GM18502 (cell line): ENCODE measurements at regions not wholly inside any gene's neighbourhood (a gene's known extent, or its start where the extent isn't known, plus 50 kb on each side); places are given as distances from the start of the nearest gene placed in this dataset.

Experiments
- ATAC-seq: cut with Tn5 transposase; IDR thresholded peaks from one replicate; pipeline ENCODE4 v1.9.1; 2021; ENCODE audit warnings: mild to moderate bottlenecking; ENCODE audit not compliant: unreplicated experiment, poor library complexity

GRCh38 chr10:65325913-65326312, 1599.9 kb upstream of the LRRTM3 start:
- no peak for ATAC-seq

GRCh38 chr10:65328486-65328885, 1597.3 kb upstream of the LRRTM3 start:
- ATAC-seq = no peak

- ATAC-seq = no peak
Observed at GRCh38 chr10:65335311-65335710, 1590.5 kb upstream of the LRRTM3 start.

DNA sequence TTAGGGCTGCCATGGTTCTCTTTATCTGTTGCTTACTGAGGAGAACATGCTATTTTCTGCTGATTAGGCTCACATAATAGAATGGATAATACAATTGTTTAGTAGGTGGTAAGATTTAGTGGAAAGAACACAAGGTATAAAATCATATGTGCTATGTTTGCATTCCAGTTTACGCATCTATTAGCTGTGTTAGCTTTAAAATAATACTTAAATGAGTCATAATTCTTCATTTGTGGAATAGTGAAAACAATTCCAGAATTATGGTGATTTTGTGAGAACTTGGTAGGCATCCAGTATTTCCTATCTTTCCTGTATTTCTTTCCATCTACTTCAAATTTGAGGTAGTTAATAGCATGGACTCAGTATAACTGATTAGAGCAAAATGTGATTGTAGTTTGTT, 1585.5 kb upstream of the LRRTM3 start:
- no peak for ATAC-seq

- ATAC-seq = no peak
Observed at GRCh38 chr10:65341323-65341925, 1584.4 kb upstream of the LRRTM3 start.

DNA sequence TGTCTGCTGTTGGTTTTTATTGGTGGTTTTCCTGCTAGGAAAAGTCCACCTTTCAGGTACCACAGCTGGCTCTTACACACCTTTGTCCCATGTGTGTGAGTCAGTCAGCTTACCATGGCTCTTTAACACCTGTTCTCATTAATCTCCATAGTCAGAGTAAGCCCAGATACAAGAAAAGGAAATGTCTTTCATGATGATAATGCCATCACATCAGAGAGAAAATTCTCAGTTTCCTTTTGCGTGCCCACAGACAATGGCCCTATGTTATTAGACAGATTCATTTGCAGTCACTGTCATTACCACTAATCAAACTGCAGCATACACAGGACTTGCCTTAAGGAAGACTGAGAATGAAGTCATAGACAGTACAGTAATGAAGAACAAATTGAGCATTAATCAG, 1583.6 kb upstream of the LRRTM3 start:
- no peak for ATAC-seq

DNA sequence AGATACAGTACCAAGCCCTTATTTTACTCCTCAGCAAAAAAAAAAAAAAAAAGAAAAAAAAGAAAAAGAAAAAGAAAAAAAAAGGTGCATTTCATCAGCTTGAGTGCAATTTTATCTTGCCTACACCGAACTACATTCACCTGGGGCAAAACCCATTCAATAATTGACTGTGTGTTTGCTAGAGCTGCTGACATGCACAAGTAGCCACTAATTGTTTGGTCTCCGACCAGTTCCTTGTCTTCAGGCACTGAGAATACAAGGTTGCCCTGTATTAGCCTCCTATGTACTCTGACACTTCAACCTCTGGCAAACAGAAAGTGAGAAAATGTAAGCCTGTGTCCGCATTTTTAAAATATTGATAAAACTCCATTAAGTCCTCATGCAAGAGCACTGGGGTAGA, 1579.4 kb upstream of the LRRTM3 start:
- ATAC-seq = no peak

DNA sequence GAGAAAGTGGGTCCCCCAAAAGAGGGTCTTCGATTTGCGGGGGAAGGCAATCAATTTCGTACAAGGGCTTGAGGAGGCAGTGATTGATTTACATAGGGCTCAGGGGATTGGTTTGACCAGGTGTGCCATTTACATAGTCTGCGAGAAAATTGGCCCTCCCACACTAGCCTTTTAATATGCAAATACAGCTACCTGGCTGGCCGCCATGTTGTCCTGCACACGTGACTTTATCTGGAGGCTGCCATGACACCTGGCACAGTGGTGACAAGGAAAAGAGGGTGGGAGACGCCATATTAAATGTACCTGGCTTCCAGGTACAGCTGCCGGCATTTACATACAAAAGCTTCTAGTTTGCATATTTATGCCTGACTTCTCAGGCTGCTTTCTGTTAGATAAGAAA, 1577.2 kb upstream of the LRRTM3 start:
- no peak for ATAC-seq

DNA sequence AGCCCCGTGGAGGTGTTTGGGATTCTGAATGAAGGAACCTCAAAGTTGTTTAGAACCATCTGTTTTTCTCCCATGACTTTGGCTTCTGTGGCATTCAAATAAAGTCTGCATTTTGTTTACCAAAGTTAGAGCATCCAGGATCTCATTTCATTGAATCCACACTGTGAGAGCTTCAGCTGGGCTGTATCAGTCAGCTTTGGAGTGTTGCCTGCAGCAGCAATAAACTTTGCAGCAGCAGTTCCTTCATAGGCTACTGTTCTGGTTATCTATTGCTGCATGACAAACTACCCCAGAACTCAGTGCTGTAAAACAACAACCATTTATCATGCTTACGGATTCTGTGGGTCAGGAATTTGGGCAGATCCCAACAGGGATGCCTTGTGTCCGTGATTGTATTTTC, 1575.2 kb upstream of the LRRTM3 start:
- no peak for ATAC-seq

- no peak for ATAC-seq
Observed at GRCh38 chr10:65355141-65355680, 1570.6 kb upstream of the LRRTM3 start.

- no peak for ATAC-seq
Observed at GRCh38 chr10:65358565-65358964, 1567.3 kb upstream of the LRRTM3 start.

- no peak for ATAC-seq
Observed at GRCh38 chr10:65360497-65360896, 1565.3 kb upstream of the LRRTM3 start.

GRCh38 chr10:65365878-65366277, 1560.0 kb upstream of the LRRTM3 start:
- no peak for ATAC-seq

DNA sequence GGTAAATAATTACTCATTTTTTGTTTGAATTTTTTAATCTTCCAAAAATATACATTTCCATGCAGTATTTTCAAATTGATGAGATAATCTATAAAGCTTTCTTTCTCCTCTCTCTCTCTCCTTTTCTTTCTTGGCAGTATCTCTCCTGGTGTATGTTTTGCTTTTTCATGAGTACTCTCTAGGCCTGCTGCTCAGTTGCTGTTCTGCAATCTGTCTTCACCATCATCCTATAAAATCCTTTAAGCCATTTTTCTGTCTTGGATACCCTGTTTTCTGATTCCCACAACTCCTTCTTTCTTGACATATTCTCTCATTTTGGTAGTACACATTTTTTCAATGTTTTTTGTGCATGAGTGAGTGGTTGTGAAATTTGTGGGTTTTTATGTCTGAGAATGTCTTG, 1558.1 kb upstream of the LRRTM3 start:
- ATAC-seq = no peak

DNA sequence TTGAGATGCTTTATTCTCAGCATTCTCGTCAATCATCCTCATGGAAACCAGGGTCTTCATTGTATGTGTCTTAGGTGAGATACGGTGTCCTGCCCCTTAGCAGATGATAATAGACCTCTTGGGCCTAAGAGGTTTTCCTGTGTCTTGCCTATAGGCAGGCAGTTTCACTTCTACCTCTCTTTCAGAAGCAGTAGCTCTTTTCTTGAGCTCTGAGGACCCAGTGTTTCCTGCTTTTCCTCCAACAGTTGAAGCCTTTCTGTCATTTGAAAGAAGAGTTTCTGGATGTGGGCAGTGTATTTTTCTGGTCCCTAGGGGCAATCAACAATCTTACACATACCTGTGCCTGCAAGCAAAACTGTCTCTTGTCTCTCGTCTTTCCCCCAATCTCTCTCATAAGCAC, 1550.3 kb upstream of the LRRTM3 start:
- no peak for ATAC-seq

DNA sequence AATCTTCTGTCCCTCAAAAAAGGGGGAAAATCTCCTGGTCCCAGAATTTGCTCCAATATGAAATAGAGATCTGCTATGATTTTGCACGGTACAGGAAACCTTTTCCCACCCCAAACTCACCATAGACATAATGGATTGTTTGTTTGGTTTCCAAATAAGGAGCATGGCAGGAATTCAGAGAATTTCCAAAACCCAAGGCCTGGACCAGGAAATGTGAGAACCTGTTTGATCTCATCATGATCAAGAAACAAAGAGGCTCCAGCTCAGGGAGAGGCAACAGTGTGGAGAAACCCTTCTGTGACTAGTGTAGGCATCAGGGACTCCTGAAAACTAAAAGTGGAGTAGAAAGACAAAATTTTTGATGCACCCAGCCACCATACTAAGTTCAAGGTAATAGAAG, 1548.1 kb upstream of the LRRTM3 start:
- ATAC-seq = no peak

GRCh38 chr10:65394502-65395297, 1531.1 kb upstream of the LRRTM3 start:
- ATAC-seq = peak; percentile 65

DNA sequence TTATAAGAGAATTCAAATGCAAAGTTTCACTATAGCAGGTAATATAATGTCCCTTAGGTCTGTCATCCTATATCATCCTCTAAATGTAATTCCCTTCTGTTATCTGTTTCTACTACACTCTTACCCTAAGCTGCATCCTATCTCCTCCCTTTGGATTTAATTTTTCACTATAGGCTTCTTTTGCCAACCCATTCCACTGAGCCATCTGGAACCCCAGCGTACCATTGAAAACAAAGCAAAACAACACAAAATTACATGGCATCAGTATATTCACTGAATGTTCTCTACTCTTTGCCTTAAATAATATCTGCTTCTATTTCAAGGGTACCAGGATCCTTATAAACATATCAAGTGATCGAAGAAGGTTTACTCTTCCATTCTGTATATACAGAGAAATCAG, 1530.2 kb upstream of the LRRTM3 start:
- no peak for ATAC-seq

DNA sequence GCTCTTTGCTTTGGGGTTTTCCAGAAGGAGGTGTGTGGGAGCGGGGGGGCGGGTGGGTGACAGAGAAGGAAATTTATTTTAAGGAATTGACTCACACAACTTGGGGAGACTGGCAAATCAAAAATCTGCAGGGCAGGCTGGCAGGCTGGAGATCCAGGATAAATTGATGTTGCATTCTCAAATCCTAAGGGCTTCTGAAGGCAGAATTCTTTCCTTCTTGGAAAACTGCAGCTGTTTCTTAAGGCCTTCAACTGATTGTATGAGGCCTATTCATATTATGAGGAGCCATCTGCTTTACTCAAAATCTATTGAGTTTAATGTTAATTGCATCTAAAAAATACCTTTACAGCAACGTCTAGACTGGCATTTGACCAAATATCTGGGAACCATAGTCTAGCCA, 1528.8 kb upstream of the LRRTM3 start:
- no peak for ATAC-seq

- no peak for ATAC-seq
Observed at GRCh38 chr10:65408401-65408800, 1517.4 kb upstream of the LRRTM3 start.

DNA sequence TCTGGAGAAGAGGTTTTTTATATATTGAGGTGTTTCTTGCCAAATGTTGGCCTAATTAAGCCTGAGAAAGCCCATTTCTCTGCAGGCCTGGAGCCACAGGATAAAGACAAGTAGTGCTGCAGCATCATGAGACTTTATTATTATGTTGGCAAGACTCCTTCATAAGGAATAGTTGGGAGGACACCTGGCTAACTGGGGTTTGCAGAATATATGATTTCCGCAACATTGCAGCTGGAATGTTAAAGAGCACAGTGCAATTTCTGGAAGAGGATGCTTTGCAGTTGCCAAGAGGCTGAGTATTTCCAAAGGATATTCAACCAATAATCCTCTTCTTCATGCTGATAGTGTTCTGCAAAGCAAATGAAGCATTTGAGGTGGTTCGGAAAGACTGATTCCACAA, 1512.8 kb upstream of the LRRTM3 start:
- ATAC-seq = no peak

DNA sequence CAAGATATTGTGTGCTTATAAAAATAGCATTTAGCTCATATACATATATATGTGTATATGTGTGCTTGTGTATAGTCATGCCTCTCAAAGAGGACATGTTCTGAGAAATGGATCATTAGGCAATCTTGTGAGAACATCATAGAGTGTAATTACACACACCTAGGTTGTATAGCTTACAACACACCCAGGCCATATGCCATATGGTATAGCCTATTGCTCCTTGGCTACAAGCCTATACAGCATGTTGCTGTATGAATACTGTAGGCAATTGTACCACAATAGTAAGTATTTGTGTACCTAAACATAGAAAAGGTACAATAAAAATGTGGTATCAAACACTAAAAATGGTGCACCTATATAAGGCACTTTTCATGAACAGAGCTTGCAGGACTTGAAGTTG, 1510.5 kb upstream of the LRRTM3 start:
- no peak for ATAC-seq
